ENCODE measurements at regions not wholly inside any gene's neighbourhood (a gene's known extent, or its start where the extent isn't known, plus 50 kb on each side); places are given as distances from the start of the nearest gene placed in this dataset.
A peak's percentile ranks its signal among the peaks of the same experiment; 100 is the strongest.

- DNase-seq (ENCODE audit: low spot score) = no peak
These were observed 433.1 kb upstream of the FAM241A start for GRCh38 chr4:111712093-111712677.

GRCh38 chr4:111713276-111713675 is 432.0 kb upstream of the FAM241A start:
- no peak for DNase-seq (ENCODE audit: low spot score)

GRCh38 chr4:111717921-111718320 is 427.3 kb upstream of the FAM241A start:
- DNase-seq (ENCODE audit: low spot score) = no peak

DNA sequence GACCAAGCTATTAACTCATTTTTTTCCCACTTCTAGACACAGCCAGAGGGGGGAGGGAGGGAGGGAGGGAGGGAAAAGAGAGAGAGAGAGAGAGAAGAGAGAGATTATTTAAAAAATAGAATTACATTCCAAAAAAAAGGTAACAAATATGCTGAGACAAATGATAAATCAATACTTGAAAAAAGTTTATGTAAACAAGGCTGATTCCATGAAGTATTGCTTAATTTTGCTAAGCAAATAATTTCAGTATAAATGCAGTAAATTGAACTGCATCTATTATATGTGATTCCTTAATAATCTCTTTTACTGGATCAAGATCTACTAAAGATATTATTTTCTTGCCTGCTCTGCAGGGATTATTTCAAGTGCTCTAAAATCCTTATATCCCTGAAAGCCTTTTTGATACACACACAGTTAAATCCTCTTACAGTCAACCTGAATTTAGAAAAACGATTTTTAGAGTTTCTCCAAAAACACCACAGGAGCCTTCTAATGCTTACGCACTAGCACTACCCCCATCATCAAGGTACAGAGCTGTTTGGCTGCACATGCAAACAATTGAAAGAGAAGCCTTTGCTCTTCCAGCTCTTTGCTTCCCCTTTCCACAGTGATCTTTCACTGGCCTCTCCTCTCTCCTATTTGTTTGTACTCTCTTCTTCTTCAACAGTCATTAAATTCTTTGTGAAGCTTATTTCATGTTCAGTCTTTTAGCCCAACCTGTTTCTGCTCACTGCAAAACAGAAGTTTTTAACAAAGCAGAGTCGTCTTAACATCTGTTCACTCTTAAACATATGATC is 426.3 kb upstream of the FAM241A start:
- no peak for DNase-seq (ENCODE audit: low spot score)

DNA sequence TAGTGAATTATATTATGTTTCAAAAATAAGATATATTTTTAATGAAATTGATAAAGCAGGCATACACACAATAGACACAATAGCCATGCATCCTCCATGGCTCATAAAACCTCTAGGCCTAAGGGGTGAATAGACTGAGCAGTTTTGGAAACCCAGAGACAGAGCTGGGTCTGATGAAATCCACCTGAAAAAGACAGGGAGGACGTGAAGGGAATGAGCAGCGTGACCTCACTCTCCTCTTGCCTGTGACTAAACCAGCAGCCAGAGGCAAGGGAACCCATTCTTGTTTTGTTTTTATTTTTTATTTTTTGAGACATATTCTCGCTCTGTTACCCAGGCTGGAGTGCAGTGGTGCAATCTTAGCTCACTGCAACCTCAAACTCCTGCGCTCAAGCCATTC is 424.4 kb upstream of the FAM241A start:
- DNase-seq (ENCODE audit: low spot score) = no peak

GRCh38 chr4:111722213-111722720 is 423.0 kb upstream of the FAM241A start:
- DNase-seq (ENCODE audit: low spot score) = no peak

- DNase-seq (ENCODE audit: low spot score) = no peak
These were observed 408.7 kb upstream of the FAM241A start for GRCh38 chr4:111736516-111736915.

- DNase-seq (ENCODE audit: low spot score) = no peak
These were observed 400.4 kb upstream of the FAM241A start for GRCh38 chr4:111744847-111745246.

GRCh38 chr4:111748157-111748556 is 397.1 kb upstream of the FAM241A start:
- no peak for DNase-seq (ENCODE audit: low spot score)

GRCh38 chr4:111754003-111754402 is 391.3 kb upstream of the FAM241A start:
- DNase-seq (ENCODE audit: low spot score) = no peak

- no peak for DNase-seq (ENCODE audit: low spot score)
These were observed 389.7 kb upstream of the FAM241A start for GRCh38 chr4:111755571-111755970.

GRCh38 chr4:111761531-111761930 is 383.7 kb upstream of the FAM241A start:
- no peak for DNase-seq (ENCODE audit: low spot score)

- no peak for DNase-seq (ENCODE audit: low spot score)
These were observed 374.7 kb upstream of the FAM241A start for GRCh38 chr4:111770514-111770913.

- DNase-seq (ENCODE audit: low spot score) = no peak
These were observed 371.4 kb upstream of the FAM241A start for GRCh38 chr4:111773858-111774257.

- peak; percentile 5 for DNase-seq (ENCODE audit: low spot score)
These were observed 369.5 kb upstream of the FAM241A start for GRCh38 chr4:111775556-111776297.

DNA sequence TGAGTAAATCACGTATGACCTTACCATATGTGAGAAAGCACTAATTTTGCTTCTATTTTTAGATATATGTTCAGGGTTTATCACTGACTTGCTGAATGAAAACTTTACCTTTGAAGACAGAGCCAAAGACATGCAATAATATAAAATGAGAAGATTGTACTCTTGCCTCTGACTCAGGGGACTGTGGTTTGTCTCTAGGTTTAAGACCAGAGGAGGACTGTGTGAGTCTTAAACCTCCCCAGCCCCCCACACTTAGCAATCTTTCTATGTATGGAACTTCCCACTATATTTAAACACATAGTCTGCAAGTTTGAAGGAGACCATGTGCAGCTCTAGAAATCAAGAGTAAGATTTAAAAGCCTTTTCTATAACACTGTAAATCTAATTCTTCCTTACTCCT is 368.7 kb upstream of the FAM241A start:
- DNase-seq (ENCODE audit: low spot score) = no peak

- DNase-seq (ENCODE audit: low spot score) = peak; percentile 5
These were observed 366.7 kb upstream of the FAM241A start for GRCh38 chr4:111778543-111778942.

GRCh38 chr4:111780965-111781364 is 364.3 kb upstream of the FAM241A start:
- no peak for DNase-seq (ENCODE audit: low spot score)

- DNase-seq (ENCODE audit: low spot score) = no peak
These were observed 363.6 kb upstream of the FAM241A start for GRCh38 chr4:111781611-111782010.

DNA sequence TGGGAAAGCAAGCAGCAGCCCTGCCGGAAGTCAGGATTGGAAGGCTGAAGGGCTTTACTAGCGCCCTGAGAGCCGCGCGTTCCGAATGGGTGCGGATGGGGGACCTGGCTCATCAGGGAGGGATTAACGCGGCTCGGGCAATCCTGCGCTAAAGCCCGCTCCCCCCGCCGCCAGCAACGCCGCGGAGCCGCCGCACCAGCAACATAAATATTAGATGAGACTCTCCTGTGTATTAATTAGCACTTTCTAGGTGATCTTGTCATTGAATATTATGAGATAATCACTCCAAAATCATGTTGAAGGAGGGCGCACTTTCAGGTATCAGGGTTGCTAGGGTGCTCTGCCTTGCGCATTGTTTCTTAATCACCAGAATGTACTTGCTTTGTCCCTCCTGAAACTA is 357.2 kb upstream of the FAM241A start:
- DNase-seq (ENCODE audit: low spot score) = no peak

- no peak for DNase-seq (ENCODE audit: low spot score)
These were observed 355.2 kb upstream of the FAM241A start for GRCh38 chr4:111789901-111790640.

GRCh38 chr4:111792632-111793031 is 352.6 kb upstream of the FAM241A start:
- no peak for DNase-seq (ENCODE audit: low spot score)
